GM18870 (cell line): ENCODE measurements at regions not wholly inside any gene's neighbourhood (a gene's known extent, or its start where the extent isn't known, plus 50 kb on each side); places are given as distances from the start of the nearest gene placed in this dataset.

Experiments used
- ATAC-seq: cut with Tn5 transposase; IDR thresholded peaks from one replicate; pipeline ENCODE4 v1.9.1; 2021; ENCODE audit warnings: moderate library complexity; ENCODE audit not compliant: unreplicated experiment

GRCh38 chr2:58954880-58955385, 713.8 kb upstream of the FANCL start:
- ATAC-seq = no peak

GRCh38 chr2:58951722-58952121, 710.6 kb upstream of the FANCL start:
- no peak for ATAC-seq

GRCh38 chr2:58950795-58951462, 709.8 kb upstream of the FANCL start:
- ATAC-seq = no peak

GRCh38 chr2:58939388-58939787, 698.3 kb upstream of the FANCL start:
- ATAC-seq = no peak

GRCh38 chr2:58938988-58939387, 697.9 kb upstream of the FANCL start:
- ATAC-seq = no peak

GRCh38 chr2:58932801-58933200, 691.7 kb upstream of the FANCL start:
- ATAC-seq = no peak

GRCh38 chr2:58930537-58930936, 689.4 kb upstream of the FANCL start:
- no peak for ATAC-seq

GRCh38 chr2:58928973-58929372, 687.8 kb upstream of the FANCL start:
- ATAC-seq = no peak

GRCh38 chr2:58928391-58928790, 687.3 kb upstream of the FANCL start:
- no peak for ATAC-seq

- ATAC-seq = no peak
Observed at GRCh38 chr2:58926112-58926511, 685.0 kb upstream of the FANCL start.

- ATAC-seq = no peak
Observed at GRCh38 chr2:58925676-58926081, 684.6 kb upstream of the FANCL start.

GRCh38 chr2:58923869-58924268, 682.7 kb upstream of the FANCL start:
- no peak for ATAC-seq

- ATAC-seq = no peak
Observed at GRCh38 chr2:58922245-58922644, 681.1 kb upstream of the FANCL start.

GRCh38 chr2:58921676-58922075, 680.6 kb upstream of the FANCL start:
- no peak for ATAC-seq

- no peak for ATAC-seq
Observed at GRCh38 chr2:58920001-58920400, 678.9 kb upstream of the FANCL start.

GRCh38 chr2:58919316-58919715, 678.2 kb upstream of the FANCL start:
- ATAC-seq = no peak

- no peak for ATAC-seq
Observed at GRCh38 chr2:58918141-58918540, 677.0 kb upstream of the FANCL start.

GRCh38 chr2:58917596-58917995, 676.5 kb upstream of the FANCL start:
- ATAC-seq = no peak

GRCh38 chr2:58916063-58916462, 674.9 kb upstream of the FANCL start:
- ATAC-seq = no peak

GRCh38 chr2:58914733-58915505, 673.8 kb upstream of the FANCL start:
- no peak for ATAC-seq

- ATAC-seq = no peak
Observed at GRCh38 chr2:58913082-58913726, 672.1 kb upstream of the FANCL start.

- ATAC-seq = no peak
Observed at GRCh38 chr2:58911877-58912276, 670.8 kb upstream of the FANCL start.
